ENCODE measurements at regions not wholly inside any gene's neighbourhood (a gene's known extent, or its start where the extent isn't known, plus 50 kb on each side); places are given as distances from the start of the nearest gene placed in this dataset.

- Histone ChIP-seq H3K4me2 (ENCODE audit: insufficient read depth, low read length, poor library complexity, severe bottlenecking) (no peak overlapping the region), H3K79me1 (ENCODE audit: low read depth, low read length) (no peaks in the 10 kb centered on the region), H3K9me3 (replicated peaks in 1 of 2; ENCODE audit: control insufficient read depth in 2 of 2, insufficient read depth in 1 of 2, low read depth in 1 of 2, low read length in 2 of 2) (peaks cover 2 to 5% of the 10 kb centered on the region in 2 donors), H3K27me3 (ENCODE audit: control insufficient read depth in 3 of 3, insufficient read depth in 3 of 3, low read depth in 1 of 3, low read length in 3 of 3) (no peaks in the 10 kb centered on the region), H3K9ac (ENCODE audit: low read depth, low read length, poor library complexity) (no peak overlapping the region), H3K4ac (ENCODE audit: low read length) (no peak overlapping the region), H2AFZ (ENCODE audit: low read length) (no peak overlapping the region), H2BK120ac (ENCODE audit: low read depth, low read length) (no peak overlapping the region), H3K18ac (ENCODE audit: low read length) (no peak overlapping the region), H2AK5ac (ENCODE audit: low read depth, low read length) (no peak overlapping the region), H2BK12ac (ENCODE audit: low read length) (no peak overlapping the region), H4K8ac (ENCODE audit: low read depth, low read length) (no peak overlapping the region), H3K23ac (ENCODE audit: low read depth, low read length, poor library complexity) (no peak overlapping the region), H2BK5ac (ENCODE audit: low read length) (no peak overlapping the region), H3K14ac (ENCODE audit: low read length) (no peak overlapping the region), H3K4me3 (ENCODE audit: low read length in 2 of 2) (no peak overlapping the region), H4K91ac (ENCODE audit: low read depth, low read length, poor library complexity) (no peak overlapping the region), H3K27ac (replicated peaks; ENCODE audit: low read length) (no peak overlapping the region), H3K36me3 (replicated peaks in 1 of 2; ENCODE audit: control insufficient read depth in 2 of 2, insufficient read depth in 2 of 2, low read length in 2 of 2) (no peaks in the 10 kb centered on the region), H3K4me1 (ENCODE audit: control insufficient read depth in 2 of 2, insufficient read depth in 1 of 2, low read depth in 1 of 2, low read length in 2 of 2) (no peaks in the 10 kb centered on the region), H2BK15ac (ENCODE audit: low read length) (no peak overlapping the region)
- no CpG with 5 or more reads among the region's 1 CpG for WGBS, 2 donors (ENCODE audit: extremely low coverage in 2 of 2, insufficient read length in 2 of 2, insufficient replicate concordance in 1 of 2)
- no peak for DNase-seq (ENCODE audit: low spot score)
Observed at GRCh38 chr11:104798789-104799188, 99.5 kb downstream of the CASP12 start.

- Histone ChIP-seq H3K27me3 (ENCODE audit: control insufficient read depth in 3 of 3, insufficient read depth in 3 of 3, low read depth in 1 of 3, low read length in 3 of 3) (no peaks in the 10 kb centered on the region), H3K4ac (ENCODE audit: low read length) (no peak overlapping the region), H3K36me3 (replicated peaks in 1 of 2; ENCODE audit: control insufficient read depth in 2 of 2, insufficient read depth in 2 of 2, low read length in 2 of 2) (no peaks in the 10 kb centered on the region), H2AFZ (ENCODE audit: low read length) (no peak overlapping the region), H3K79me1 (ENCODE audit: low read depth, low read length) (no peaks in the 10 kb centered on the region), H3K23ac (ENCODE audit: low read depth, low read length, poor library complexity) (no peak overlapping the region), H2BK5ac (ENCODE audit: low read length) (no peak overlapping the region), H3K4me1 (ENCODE audit: control insufficient read depth in 2 of 2, insufficient read depth in 1 of 2, low read depth in 1 of 2, low read length in 2 of 2) (peaks cover 0 to 2% of the 10 kb centered on the region in 2 donors), H2BK15ac (ENCODE audit: low read length) (no peak overlapping the region), H3K9me3 (replicated peaks in 1 of 2; ENCODE audit: control insufficient read depth in 2 of 2, insufficient read depth in 1 of 2, low read depth in 1 of 2, low read length in 2 of 2) (peaks cover 2 to 5% of the 10 kb centered on the region in 2 donors), H3K4me2 (ENCODE audit: insufficient read depth, low read length, poor library complexity, severe bottlenecking) (no peak overlapping the region), H4K8ac (ENCODE audit: low read depth, low read length) (no peak overlapping the region), H3K27ac (replicated peaks; ENCODE audit: low read length) (no peak overlapping the region), H2AK5ac (ENCODE audit: low read depth, low read length) (no peak overlapping the region), H2BK120ac (ENCODE audit: low read depth, low read length) (no peak overlapping the region), H3K4me3 (ENCODE audit: low read length in 2 of 2) (no peak overlapping the region), H3K9ac (ENCODE audit: low read depth, low read length, poor library complexity) (no peak overlapping the region), H3K18ac (ENCODE audit: low read length) (no peak overlapping the region), H3K14ac (ENCODE audit: low read length) (no peak overlapping the region), H2BK12ac (ENCODE audit: low read length) (no peak overlapping the region), H4K91ac (ENCODE audit: low read depth, low read length, poor library complexity) (no peak overlapping the region)
- no peak for DNase-seq (ENCODE audit: low spot score)
Observed at GRCh38 chr11:104796301-104796700, 102.0 kb downstream of the CASP12 start.

- H2BK15ac ChIP-seq (ENCODE audit: low read length): no peak overlapping the region
- peaks cover 2 to 5% of the 10 kb centered on the region in 2 donors for H3K9me3 ChIP-seq (replicated peaks in 1 of 2; ENCODE audit: control insufficient read depth in 2 of 2, insufficient read depth in 1 of 2, low read depth in 1 of 2, low read length in 2 of 2)
- no peaks in the 10 kb centered on the region for H3K27me3 ChIP-seq (ENCODE audit: control insufficient read depth in 3 of 3, insufficient read depth in 3 of 3, low read depth in 1 of 3, low read length in 3 of 3)
- H3K9ac ChIP-seq (ENCODE audit: low read depth, low read length, poor library complexity): no peak overlapping the region
- no peak overlapping the region for H3K4me2 ChIP-seq (ENCODE audit: insufficient read depth, low read length, poor library complexity, severe bottlenecking)
- no peak overlapping the region for H4K8ac ChIP-seq (ENCODE audit: low read depth, low read length)
- no peak overlapping the region for H3K4me3 ChIP-seq (ENCODE audit: low read length in 2 of 2)
- no peak overlapping the region for H2BK12ac ChIP-seq (ENCODE audit: low read length)
- H3K79me1 ChIP-seq (ENCODE audit: low read depth, low read length): no peaks in the 10 kb centered on the region
- H3K4me1 ChIP-seq (ENCODE audit: control insufficient read depth in 2 of 2, insufficient read depth in 1 of 2, low read depth in 1 of 2, low read length in 2 of 2): peaks cover 0 to 2% of the 10 kb centered on the region in 2 donors
- no peak overlapping the region for H3K27ac ChIP-seq (replicated peaks; ENCODE audit: low read length)
- no peak overlapping the region for H2AFZ ChIP-seq (ENCODE audit: low read length)
- H3K4ac ChIP-seq (ENCODE audit: low read length): no peak overlapping the region
- no peak overlapping the region for H3K18ac ChIP-seq (ENCODE audit: low read length)
- DNase-seq (ENCODE audit: low spot score): no peak
- H3K14ac ChIP-seq (ENCODE audit: low read length): no peak overlapping the region
- H2BK120ac ChIP-seq (ENCODE audit: low read depth, low read length): no peak overlapping the region
- no peak overlapping the region for H2AK5ac ChIP-seq (ENCODE audit: low read depth, low read length)
- H3K23ac ChIP-seq (ENCODE audit: low read depth, low read length, poor library complexity): no peak overlapping the region
- no peak overlapping the region for H2BK5ac ChIP-seq (ENCODE audit: low read length)
- no CpG with 5 or more reads among the region's 5 CpGs for WGBS, 2 donors (ENCODE audit: extremely low coverage in 2 of 2, insufficient read length in 2 of 2, insufficient replicate concordance in 1 of 2)
- H4K91ac ChIP-seq (ENCODE audit: low read depth, low read length, poor library complexity): no peak overlapping the region
- no peaks in the 10 kb centered on the region for H3K36me3 ChIP-seq (replicated peaks in 1 of 2; ENCODE audit: control insufficient read depth in 2 of 2, insufficient read depth in 2 of 2, low read length in 2 of 2)
Observed at GRCh38 chr11:104795501-104796213, 102.6 kb downstream of the CASP12 start.

- H2BK12ac ChIP-seq (ENCODE audit: low read length): no peak overlapping the region
- H3K79me1 ChIP-seq (ENCODE audit: low read depth, low read length): no peaks in the 10 kb centered on the region
- H2AFZ ChIP-seq (ENCODE audit: low read length): peak overlapping the region; percentile 41
- no peaks in the 10 kb centered on the region for H3K27me3 ChIP-seq (ENCODE audit: control insufficient read depth in 3 of 3, insufficient read depth in 3 of 3, low read depth in 1 of 3, low read length in 3 of 3)
- no peak overlapping the region for H3K4me2 ChIP-seq (ENCODE audit: insufficient read depth, low read length, poor library complexity, severe bottlenecking)
- peaks cover 0 to 2% of the 10 kb centered on the region in 2 donors for H3K4me1 ChIP-seq (ENCODE audit: control insufficient read depth in 2 of 2, insufficient read depth in 1 of 2, low read depth in 1 of 2, low read length in 2 of 2)
- no peak overlapping the region for H3K14ac ChIP-seq (ENCODE audit: low read length)
- no CpG with 5 or more reads among the region's 2 CpGs for WGBS, 2 donors (ENCODE audit: extremely low coverage in 2 of 2, insufficient read length in 2 of 2, insufficient replicate concordance in 1 of 2)
- no peak overlapping the region for H2BK5ac ChIP-seq (ENCODE audit: low read length)
- H2BK15ac ChIP-seq (ENCODE audit: low read length): no peak overlapping the region
- H3K23ac ChIP-seq (ENCODE audit: low read depth, low read length, poor library complexity): no peak overlapping the region
- no peak overlapping the region for H2BK120ac ChIP-seq (ENCODE audit: low read depth, low read length)
- no peak overlapping the region for H3K4ac ChIP-seq (ENCODE audit: low read length)
- H4K91ac ChIP-seq (ENCODE audit: low read depth, low read length, poor library complexity): no peak overlapping the region
- no peak overlapping the region for H3K27ac ChIP-seq (replicated peaks; ENCODE audit: low read length)
- peaks cover 2 to 5% of the 10 kb centered on the region in 2 donors for H3K9me3 ChIP-seq (replicated peaks in 1 of 2; ENCODE audit: control insufficient read depth in 2 of 2, insufficient read depth in 1 of 2, low read depth in 1 of 2, low read length in 2 of 2)
- H3K9ac ChIP-seq (ENCODE audit: low read depth, low read length, poor library complexity): no peak overlapping the region
- DNase-seq (ENCODE audit: low spot score): peak; percentile 6
- H3K18ac ChIP-seq (ENCODE audit: low read length): no peak overlapping the region
- no peak overlapping the region for H3K4me3 ChIP-seq (ENCODE audit: low read length in 2 of 2)
- H2AK5ac ChIP-seq (ENCODE audit: low read depth, low read length): no peak overlapping the region
- no peak overlapping the region for H4K8ac ChIP-seq (ENCODE audit: low read depth, low read length)
- no peaks in the 10 kb centered on the region for H3K36me3 ChIP-seq (replicated peaks in 1 of 2; ENCODE audit: control insufficient read depth in 2 of 2, insufficient read depth in 2 of 2, low read length in 2 of 2)
Observed at GRCh38 chr11:104792861-104793260, 105.4 kb downstream of the CASP12 start.

All from neuronal stem cell (in vitro differentiated cells).